SK-N-SH (cell line): ENCODE measurements at regions not wholly inside any gene's neighbourhood (a gene's known extent, or its start where the extent isn't known, plus 50 kb on each side); places are given as distances from the start of the nearest gene placed in this dataset.

Experiments
- CTCF ChIA-PET: fragments of 300-600, 350-600 bp; formaldehyde crosslinking; extraction: SDS; loops from one replicate; lab custom pipeline; 2021; lab: Yijun Ruan, JAX
- POLR2A ChIA-PET: fragments of 350-600 bp; sonication (Branson Sonifier 250); formaldehyde crosslinking; extraction: SDS; loops from one replicate; lab custom pipeline; 2020; ENCODE audit warnings: antibody characterized with exemption, inconsistent platforms; lab: Yijun Ruan, JAX
- DNase-seq: peaks from one replicate; pipeline ENCODE4 v3.0.0; 2012
- H2AFZ ChIP-seq: fragments of 200-600 bp; sonication (generic); 2 replicates; pipeline ENCODE4 v1.8.1; 2016; ENCODE audit warnings: antibody characterized with exemption, mild to moderate bottlenecking, low read depth
- H3F3A ChIP-seq: fragments of 200-600 bp; sonication (generic); replicated peaks from 2 replicates; pipeline ENCODE3; 2016; ENCODE audit warnings: antibody characterized with exemption, mild to moderate bottlenecking; ENCODE audit not compliant: insufficient read depth
- H3K27ac ChIP-seq, 2 experiments: fragments of 200-500 bp in 1 of 2; fragments of 200-600 bp in 1 of 2; sonication (Bioruptor generic) in 1 of 2; sonication (generic), shearing (Covaris generic) in 1 of 2; 2 replicates each; pipeline versions ENCODE4 v1.5.1 to v1.6.1; 2014 to 2016; ENCODE audit warnings: low read depth in 2 of 2, inconsistent platforms in 1 of 2, low read length in 1 of 2, mild to moderate bottlenecking in 1 of 2, mixed read lengths in 1 of 2
- H3K27me3 ChIP-seq: fragments of 200-600 bp; sonication (generic), shearing (Covaris generic); 2 replicates; pipeline ENCODE4 v1.6.1; 2016; ENCODE audit warnings: mixed run types; ENCODE audit not compliant: insufficient read depth
- H3K36me3 ChIP-seq, 2 experiments: fragments of 200-500 bp in 1 of 2; fragments of 200-600 bp in 1 of 2; sonication (Bioruptor generic) in 1 of 2; sonication (generic) in 1 of 2; replicated peaks in 1 of 2; 2 replicates each; pipeline versions ENCODE3 to v1.5.1; 2014 to 2016; ENCODE audit warnings: low read length in 1 of 2, mild to moderate bottlenecking in 1 of 2; ENCODE audit not compliant: insufficient read depth in 2 of 2, control insufficient read depth in 1 of 2
- H3K4me1 ChIP-seq, 2 experiments: fragments of 200-500 bp in 1 of 2; fragments of 200-600 bp in 1 of 2; sonication (Bioruptor generic) in 1 of 2; sonication (generic), shearing (Covaris generic) in 1 of 2; 2 replicates each; pipeline versions ENCODE4 v1.5.1 to v1.6.1; 2014 to 2016; ENCODE audit warnings: low read depth in 1 of 2, low read length in 1 of 2, mixed run types in 1 of 2; ENCODE audit not compliant: insufficient read depth in 2 of 2, control insufficient read depth in 1 of 2
- H3K4me2 ChIP-seq: fragments of 200-600 bp; sonication (generic), shearing (Covaris generic); 2 replicates; pipeline ENCODE4 v1.6.1; 2017; ENCODE audit warnings: mixed run types
- H3K4me3 ChIP-seq, 2 experiments: fragments of 200-500 bp in 1 of 2; fragments of 200-600 bp in 1 of 2; sonication (Bioruptor generic) in 1 of 2; sonication (generic), shearing (Covaris generic) in 1 of 2; 2 replicates each; pipeline versions ENCODE4 v1.5.1 to v1.8.1; 2014 to 2016; ENCODE audit warnings: low read depth in 2 of 2, inconsistent platforms in 1 of 2, low read length in 1 of 2, mild to moderate bottlenecking in 1 of 2, mixed read lengths in 1 of 2, moderate library complexity in 1 of 2
- H3K79me2 ChIP-seq: fragments of 200-600 bp; sonication (generic); 2 replicates; pipeline ENCODE4 v1.8.1; 2017; ENCODE audit warnings: mild to moderate bottlenecking; ENCODE audit not compliant: insufficient read depth
- H3K9ac ChIP-seq: fragments of 200-600 bp; sonication (generic); 2 replicates; pipeline ENCODE4 v1.6.1; 2017; ENCODE audit warnings: mixed run types
- H3K9me2 ChIP-seq: fragments of 200-600 bp; sonication (generic); 2 replicates; pipeline ENCODE4 v1.6.1; 2017; ENCODE audit warnings: mixed run types
- H3K9me3 ChIP-seq: fragments of 200-600 bp; sonication (generic); 2 replicates; pipeline ENCODE4 v1.6.1; 2017; ENCODE audit warnings: mixed run types, mild to moderate bottlenecking, moderate library complexity
- H4K20me1 ChIP-seq: fragments of 200-600 bp; sonication (generic); 2 replicates; pipeline ENCODE4 v1.6.1; 2017; ENCODE audit warnings: mild to moderate bottlenecking, mixed run types; ENCODE audit not compliant: insufficient read depth
- CTCF ChIP-seq: fragments of 200-600 bp; sonication (generic); IDR thresholded peaks from 2 replicates; pipeline ENCODE4 v1.6.1; 2017; ENCODE audit warnings: antibody characterized with exemption, mild to moderate bottlenecking, moderate library complexity
- ELF1 ChIP-seq: IDR thresholded peaks from 2 replicates; pipeline ENCODE4 v1.4.0; 2012
- FOXM1 ChIP-seq: IDR thresholded peaks from 2 replicates; pipeline ENCODE4 v1.4.0; 2012; ENCODE audit warnings: low read depth, mild to moderate bottlenecking
- GABPA ChIP-seq: IDR thresholded peaks from 2 replicates; pipeline ENCODE4 v1.4.0; 2012; ENCODE audit warnings: low read depth, mild to moderate bottlenecking
- GATA2 ChIP-seq: sonication (generic); formaldehyde crosslinking; IDR thresholded peaks from 2 replicates; pipeline ENCODE4 v1.5.0; 2020; ENCODE audit warnings: mild to moderate bottlenecking, missing genetic modification reagents
- IRF3 ChIP-seq: fragments of 150-350 bp; IDR thresholded peaks from 2 replicates; pipeline ENCODE4 v1.6.1; 2016; ENCODE audit warnings: mild to moderate bottlenecking, low read depth, low read length
- JUND ChIP-seq: IDR thresholded peaks from 2 replicates; pipeline ENCODE4 v1.4.0; 2012
- MAX ChIP-seq: IDR thresholded peaks from 2 replicates; pipeline ENCODE4 v1.4.0; 2012; ENCODE audit warnings: low read depth
- MXI1 ChIP-seq: IDR thresholded peaks from 2 replicates; pipeline ENCODE4 v1.6.1; 2012; ENCODE audit warnings: mild to moderate bottlenecking, low read depth, low read length, improper control_type of control experiment
- NFIC ChIP-seq: IDR thresholded peaks from 2 replicates; pipeline ENCODE4 v1.4.0; 2012; ENCODE audit warnings: borderline replicate concordance
- PBX3 ChIP-seq: IDR thresholded peaks from 2 replicates; pipeline ENCODE4; 2012
- POLR2AphosphoS5 ChIP-seq: IDR thresholded peaks from 2 replicates; pipeline ENCODE4 v1.6.1; 2012; ENCODE audit warnings: low read depth, low read length
- RAD21 ChIP-seq: IDR thresholded peaks from 2 replicates; pipeline ENCODE4 v1.6.1; 2012; ENCODE audit warnings: mild to moderate bottlenecking, low read length
- RCOR1 ChIP-seq: fragments of 150-350 bp; IDR thresholded peaks from 2 replicates; pipeline ENCODE4 v1.6.1; 2017; ENCODE audit warnings: antibody characterized with exemption, low read length
- RFX5 ChIP-seq: IDR thresholded peaks from 2 replicates; pipeline ENCODE4 v1.6.1; 2012; ENCODE audit warnings: mild to moderate bottlenecking, improper control_type of control experiment, low read length
- RXRA ChIP-seq: IDR thresholded peaks from 2 replicates; pipeline ENCODE4 v1.4.0; 2012; ENCODE audit warnings: low read depth, mild to moderate bottlenecking, borderline replicate concordance
- TAF1 ChIP-seq: IDR thresholded peaks from 2 replicates; pipeline ENCODE4 v1.6.1; 2012; ENCODE audit warnings: low read depth, mild to moderate bottlenecking, low read length, moderate library complexity, borderline replicate concordance
- TCF12 ChIP-seq: IDR thresholded peaks from 2 replicates; pipeline ENCODE4 v1.4.0; 2012
- TEAD4 ChIP-seq: IDR thresholded peaks from 2 replicates; pipeline ENCODE4 v1.4.0; 2012; ENCODE audit warnings: mild to moderate bottlenecking, borderline replicate concordance; ENCODE audit not compliant: insufficient read depth
- USF1 ChIP-seq: IDR thresholded peaks from 2 replicates; pipeline ENCODE4 v1.4.0; 2012; ENCODE audit warnings: low read depth, borderline replicate concordance
- YY1 ChIP-seq: IDR thresholded peaks from 2 replicates; pipeline ENCODE4 v1.4.0; 2012; ENCODE audit warnings: low read depth, mild to moderate bottlenecking
- WGBS: methylation state at CpG from one replicate; pipeline ENCODE4 v1.1.6; 2017; ENCODE audit warnings: low lambda C conversion rate; 5-methylcytosine and 5-hydroxymethylcytosine counted together

GRCh38 chr2:12588986-12589385, 127.8 kb upstream of the TRIB2 start (continued):
- TF ChIP-seq IRF3 (no peak), TAF1 (no peak), POLR2AphosphoS5 (no peak), JUND (no peak), GATA2 (no peak), ELF1 (no peak), RFX5 (no peak)

GRCh38 chr2:12589802-12590320, 126.9 kb upstream of the TRIB2 start:
- no peak overlapping the region for H3K4me2 ChIP-seq
- no peak for DNase-seq
- no peaks in the 10 kb centered on the region for H3K9me3 ChIP-seq
- WGBS = 88% methylated on average over 5 of the region's 5 CpGs
- H3K36me3 ChIP-seq = no peaks in the 10 kb centered on the region
- H3K27ac ChIP-seq = no peak overlapping the region
- H3K4me3 ChIP-seq = no peak overlapping the region
- H4K20me1 ChIP-seq = no peaks in the 10 kb centered on the region
- H3F3A ChIP-seq = peaks cover 5% of the 10 kb centered on the region
- H3K9ac ChIP-seq = no peak overlapping the region
- CTCF ChIA-PET = interaction anchor here (1.0 to 1.3 kb wide), 2 partner anchors 11 to 36 kb away, joined by 3 to 5 read pairs; no protein-coding TSS in a partner anchor
- H3K79me2 ChIP-seq = no peaks in the 10 kb centered on the region
- peaks cover 0 to 6% of the 10 kb centered on the region in 2 experiments; a peak in 1 of 4 replicates for H3K4me1 ChIP-seq
- no peaks in the 10 kb centered on the region for H3K9me2 ChIP-seq
- TF ChIP-seq GATA2 (no peak), YY1 (no peak), MAX (no peak), ELF1 (no peak), NFIC (no peak), RCOR1 (no peak), MXI1 (no peak), RFX5 (no peak), JUND (no peak), CTCF (no peak), PBX3 (no peak), TAF1 (no peak), RXRA (no peak), TCF12 (no peak), FOXM1 (no peak), USF1 (no peak), TEAD4 (no peak), GABPA (no peak), RAD21 (no peak)
- POLR2A ChIA-PET = no interaction called here
- no peaks in the 10 kb centered on the region for H3K27me3 ChIP-seq
- no peak overlapping the region for H2AFZ ChIP-seq
